ENCODE measurements at regions not wholly inside any gene's neighbourhood (a gene's known extent, or its start where the extent isn't known, plus 50 kb on each side); places are given as distances from the start of the nearest gene placed in this dataset.
A peak's percentile ranks its signal among the peaks of the same experiment; 100 is the strongest.
"Not testable (repeated sequence)": the region's sequence is repeated elsewhere in the genome, so short reads cannot be mapped to it uniquely, and the experiment has no call there.

DNA sequence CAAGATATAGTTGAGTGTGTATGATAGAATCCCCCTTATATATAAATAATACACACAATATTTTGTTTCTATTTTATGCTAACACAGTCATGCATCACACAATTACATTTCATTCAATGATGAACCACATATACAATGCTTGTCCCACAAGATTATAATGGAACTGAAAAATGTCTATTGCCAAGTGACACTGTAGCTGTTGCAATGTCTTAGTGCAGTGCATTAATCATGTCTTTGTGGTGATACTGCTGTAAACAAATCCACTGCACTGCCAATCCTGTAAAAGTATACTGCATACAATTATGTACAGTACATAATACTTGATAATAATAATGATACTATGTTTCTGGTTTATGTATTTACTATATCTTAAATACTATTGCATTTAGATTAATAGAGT is 512.1 kb upstream of the CNTN3 start:
- no peak for DNase-seq (ENCODE audit: low read depth in 2 of 2)

- no peak for DNase-seq (ENCODE audit: low read depth in 2 of 2)
Measured at GRCh38 chr3:75129101-75129500, 514.6 kb upstream of the CNTN3 start.

DNA sequence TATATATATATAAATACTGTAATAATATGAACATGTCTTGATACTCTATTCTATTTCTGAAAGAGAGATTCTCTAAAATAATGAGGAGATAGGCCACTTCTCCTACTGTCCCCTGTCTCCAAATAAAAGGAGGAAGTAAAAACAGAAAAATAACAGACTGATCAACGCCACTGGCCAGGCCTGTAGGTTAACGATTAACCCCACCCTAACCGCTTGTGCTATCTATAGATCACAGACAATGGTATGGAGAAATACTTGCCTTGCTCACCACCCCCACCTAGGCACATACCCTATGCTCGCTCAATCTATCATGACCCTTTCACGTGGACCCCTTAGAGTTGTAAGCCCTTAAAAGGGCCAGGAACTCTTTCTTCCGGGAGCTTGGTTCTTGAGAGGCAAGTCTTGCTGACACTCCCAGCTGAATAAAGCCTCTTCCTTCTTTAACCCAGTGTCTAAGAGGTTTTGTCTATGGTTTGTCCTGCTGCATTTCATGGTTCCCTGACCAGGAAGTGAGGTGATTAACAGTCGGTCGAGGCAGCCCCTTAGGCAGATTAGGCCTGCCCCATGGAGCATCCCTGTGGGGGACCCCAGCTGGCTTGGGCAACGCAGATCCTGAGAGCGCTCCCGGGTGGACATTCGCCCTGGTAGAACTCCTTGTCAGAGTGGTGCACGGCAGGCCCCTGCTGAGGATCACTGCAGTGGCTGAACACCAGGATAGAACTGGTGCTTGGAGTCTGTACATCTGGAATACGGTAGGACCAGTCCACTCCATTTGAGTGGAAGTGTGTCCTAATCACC is 521.8 kb upstream of the CNTN3 start:
- no peak for DNase-seq (ENCODE audit: low read depth in 2 of 2)

DNA sequence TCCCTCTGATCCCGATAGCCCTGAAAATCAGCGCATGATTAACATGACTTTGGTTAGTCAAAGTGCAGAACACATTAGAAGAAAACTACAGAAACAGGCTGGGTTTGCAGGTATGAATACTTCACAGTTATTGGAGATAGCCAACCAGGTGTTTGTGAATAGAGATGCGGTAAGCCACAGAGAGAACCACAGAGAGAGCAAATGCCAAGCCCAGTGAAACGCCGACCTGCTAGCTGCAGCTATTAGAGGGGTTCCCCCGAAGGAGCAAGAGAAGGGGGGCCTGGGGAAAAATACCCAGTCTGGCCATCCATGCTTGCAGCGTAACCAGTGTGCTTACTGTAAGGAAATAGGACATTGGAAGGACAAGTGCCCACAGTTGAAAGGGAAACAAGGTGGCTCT is 523.9 kb upstream of the CNTN3 start:
- DNase-seq (ENCODE audit: low read depth in 2 of 2): no peak

DNA sequence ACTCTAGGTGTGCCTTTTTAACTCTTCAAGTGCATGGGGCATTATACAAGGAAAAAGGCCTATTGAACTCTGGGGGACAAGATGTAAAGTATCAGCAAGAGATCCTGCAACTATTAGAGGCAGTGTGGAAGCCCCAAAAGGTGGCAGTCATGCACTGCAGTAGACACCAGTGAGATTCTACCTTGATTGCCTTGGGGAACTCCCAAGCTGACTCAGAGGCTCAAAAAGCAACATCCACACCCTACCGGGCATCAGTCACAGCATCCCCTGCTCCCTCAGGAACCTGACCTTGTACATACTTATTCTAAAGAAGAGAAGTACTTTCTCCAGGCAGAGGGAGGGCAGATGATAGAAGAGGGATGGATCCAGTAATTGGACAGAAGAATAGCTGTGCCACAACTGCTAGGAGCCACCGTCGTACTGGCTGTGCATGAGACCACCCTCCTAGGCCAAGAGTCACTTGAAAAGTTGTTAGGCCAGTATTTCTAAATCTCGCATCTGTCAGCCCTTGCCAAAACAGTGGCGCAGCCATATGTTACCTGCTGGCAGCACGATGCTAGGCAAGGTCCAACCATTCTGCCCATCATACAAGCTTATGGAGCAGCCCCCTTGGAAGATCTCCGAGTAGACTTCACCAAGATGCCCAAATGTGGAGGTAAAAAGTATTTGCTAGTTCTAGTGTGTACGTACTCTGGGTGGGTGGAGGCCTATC is 523.1 kb upstream of the FRG2C start:
- DNase-seq (ENCODE audit: low read depth in 2 of 2): no peak

DNA sequence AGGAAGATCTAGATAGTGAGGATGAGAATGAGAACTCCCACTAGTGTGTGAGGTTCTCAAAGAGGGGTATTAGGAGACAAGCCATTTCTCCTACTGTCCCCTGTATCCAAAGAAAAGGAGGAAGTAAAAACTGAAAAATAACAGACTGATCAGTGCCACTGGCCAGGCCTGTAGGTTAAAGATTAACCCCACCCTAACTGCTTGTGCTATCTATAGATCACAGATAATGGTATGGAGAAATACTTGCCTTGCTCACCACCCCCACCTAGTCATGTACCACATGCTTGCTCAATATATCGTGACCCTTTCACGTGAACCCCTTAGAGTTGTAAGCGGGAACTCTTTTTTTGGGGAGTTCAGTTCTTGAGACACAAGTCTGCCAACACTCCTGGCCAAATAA is 519.7 kb upstream of the FRG2C start:
- no peak for DNase-seq (ENCODE audit: low read depth in 2 of 2)

- DNase-seq (ENCODE audit: low read depth in 2 of 2): no peak
Measured at GRCh38 chr3:75171630-75172230, 492.4 kb upstream of the FRG2C start.

DNA sequence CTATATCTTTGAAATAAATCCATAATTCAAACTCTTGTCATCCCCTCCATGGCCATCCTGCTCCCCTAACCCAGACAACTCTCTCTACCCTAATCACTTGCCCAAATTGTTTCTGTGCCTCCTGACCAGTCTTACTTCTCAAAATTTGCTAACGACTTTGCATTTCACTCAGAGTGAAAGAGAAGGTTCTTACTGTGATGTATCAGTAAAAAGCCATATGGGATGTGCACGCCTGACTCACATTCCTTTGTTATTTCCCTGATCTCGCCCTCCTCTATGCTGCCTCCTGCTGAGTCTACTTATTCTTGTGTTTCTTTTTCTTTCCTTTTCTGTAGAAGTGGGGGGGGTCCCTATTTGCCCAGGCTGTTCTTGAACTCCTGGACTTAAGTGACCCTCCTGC is 487.2 kb upstream of the FRG2C start:
- DNase-seq (ENCODE audit: low read depth in 2 of 2): no peak

GRCh38 chr3:75180235-75180944 is 483.7 kb upstream of the FRG2C start:
- no peak for DNase-seq (ENCODE audit: low read depth in 2 of 2)

DNA sequence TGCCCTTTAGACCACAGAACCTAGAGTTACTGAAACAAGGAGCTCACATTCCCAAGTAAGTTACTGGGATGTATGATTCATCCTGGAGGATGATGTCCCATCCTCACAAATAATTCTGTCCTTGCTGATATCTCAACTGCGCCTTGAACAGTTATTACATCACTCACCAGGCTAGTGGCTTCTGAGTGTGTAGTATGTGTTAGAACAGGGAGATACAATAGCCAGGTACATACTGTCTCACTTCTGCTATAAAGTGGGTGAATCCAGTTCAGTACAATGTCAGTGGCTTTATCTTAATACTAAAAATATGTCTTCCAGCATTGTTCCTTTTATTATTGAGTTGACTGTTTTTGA is 483.2 kb upstream of the FRG2C start:
- DNase-seq (ENCODE audit: low read depth in 2 of 2): no peak

DNA sequence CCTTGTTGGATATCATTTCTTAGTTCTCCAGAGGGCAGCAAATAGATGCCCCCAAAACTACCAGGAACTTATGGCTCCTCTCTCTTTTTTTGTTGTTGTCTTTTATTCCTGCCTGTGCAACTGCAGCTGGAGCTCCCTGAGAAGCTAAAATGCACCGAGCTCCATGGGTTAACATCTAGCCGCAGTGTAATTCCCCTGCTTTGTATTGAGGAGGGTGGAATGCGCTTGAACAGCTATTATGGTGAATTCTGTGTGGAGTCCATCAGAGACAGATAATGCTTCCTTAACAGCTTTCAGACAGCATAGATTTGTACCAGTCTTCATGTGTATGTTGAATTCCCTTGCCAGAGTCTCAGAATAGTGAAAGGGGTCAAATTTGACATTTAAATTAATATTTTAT is 475.2 kb upstream of the FRG2C start:
- DNase-seq (ENCODE audit: low read depth in 2 of 2): no peak

DNA sequence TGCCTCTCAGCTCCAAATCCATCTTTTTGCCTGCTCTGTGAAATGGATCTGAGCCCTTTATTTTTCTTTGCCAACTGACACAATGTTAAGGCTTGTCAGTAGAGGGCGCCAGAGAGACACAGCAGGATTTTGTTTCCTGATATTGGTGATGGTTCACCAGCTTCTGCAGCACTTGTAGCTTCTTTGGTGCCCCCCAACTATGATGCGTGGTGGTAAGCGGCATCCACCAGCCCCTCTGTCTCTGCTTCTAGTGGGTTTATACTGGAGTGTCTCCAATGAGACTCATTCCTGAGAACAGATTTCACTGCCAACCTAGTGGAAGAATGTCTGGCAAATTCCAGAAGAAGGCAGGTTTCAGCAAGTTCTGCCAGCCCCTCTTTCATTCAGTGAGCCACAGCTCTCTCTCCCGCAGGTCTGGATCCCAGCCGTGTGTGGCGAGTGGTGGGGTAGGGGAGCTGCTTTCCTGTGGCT is 471.9 kb upstream of the FRG2C start:
- peak; percentile 32 to 47 for DNase-seq (ENCODE audit: low read depth in 2 of 2)

DNA sequence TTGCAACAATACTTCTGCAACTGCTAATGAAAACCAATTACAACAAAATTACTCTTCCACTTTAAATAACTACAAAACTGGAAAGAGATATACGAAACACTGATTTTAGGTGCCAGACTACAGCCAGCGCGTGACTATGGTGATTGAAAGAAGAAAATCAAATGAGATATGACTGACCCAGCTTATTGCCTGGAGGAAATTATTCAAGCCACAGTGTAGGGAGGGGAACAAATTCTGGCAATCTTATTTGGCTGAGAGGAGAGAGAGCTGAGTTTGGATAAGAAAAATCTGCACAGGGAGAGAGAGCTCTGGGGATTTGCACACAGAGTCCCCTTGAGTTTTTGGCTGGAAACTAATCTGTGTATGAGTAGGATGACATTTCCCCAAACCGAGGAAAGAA is 470.3 kb upstream of the FRG2C start:
- DNase-seq (ENCODE audit: low read depth in 2 of 2): no peak

GRCh38 chr3:75214332-75214731 is 449.8 kb upstream of the FRG2C start:
- not testable (repeated sequence) for DNase-seq (ENCODE audit: low read depth in 2 of 2)

GRCh38 chr3:75218577-75218976 is 445.6 kb upstream of the FRG2C start:
- DNase-seq (ENCODE audit: low read depth in 2 of 2): no peak

DNA sequence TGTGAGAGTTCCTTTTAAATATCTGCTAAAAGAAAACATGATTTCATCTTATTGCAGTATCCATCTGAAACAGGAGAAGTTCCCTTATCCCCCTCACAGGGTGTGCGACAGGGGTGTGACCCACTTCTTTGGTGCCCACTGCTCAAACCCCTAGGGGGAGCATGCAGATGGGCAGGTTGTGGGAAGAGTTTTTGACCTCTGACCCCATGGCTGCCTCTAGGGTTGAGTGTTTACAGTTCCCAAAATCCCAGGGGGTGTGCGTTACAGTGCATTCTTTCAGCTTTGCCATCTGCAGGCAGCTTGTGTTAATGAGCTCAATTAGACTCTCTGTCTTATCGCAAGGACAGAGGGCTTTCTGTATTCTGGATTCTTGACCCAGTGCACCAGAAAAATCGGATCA is 443.2 kb upstream of the FRG2C start:
- DNase-seq (ENCODE audit: low read depth in 2 of 2): no peak

GRCh38 chr3:75224412-75224811 is 439.7 kb upstream of the FRG2C start:
- DNase-seq (ENCODE audit: low read depth in 2 of 2): no peak

DNA sequence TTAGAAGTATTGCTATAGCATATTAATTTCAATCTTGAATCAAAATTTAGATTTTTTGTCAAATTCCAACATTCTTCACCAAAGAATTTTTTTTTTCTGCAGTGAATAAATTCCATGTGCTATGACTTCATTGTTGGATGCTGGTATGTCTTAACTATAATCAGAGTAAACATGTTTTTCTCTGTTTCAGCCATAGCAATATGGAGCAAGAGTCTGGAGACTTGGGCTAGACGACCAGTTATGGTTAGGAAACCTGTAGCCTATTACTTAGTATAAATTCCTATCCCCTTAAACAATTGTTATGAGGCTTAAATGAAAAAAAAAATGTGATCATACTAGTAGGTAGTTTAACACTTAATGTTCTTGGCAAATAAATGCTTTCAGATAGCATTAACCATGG is 431.9 kb upstream of the FRG2C start:
- no peak for DNase-seq (ENCODE audit: low read depth in 2 of 2)

GRCh38 chr3:75235631-75236030 is 428.5 kb upstream of the FRG2C start:
- DNase-seq (ENCODE audit: low read depth in 2 of 2): no peak

DNA sequence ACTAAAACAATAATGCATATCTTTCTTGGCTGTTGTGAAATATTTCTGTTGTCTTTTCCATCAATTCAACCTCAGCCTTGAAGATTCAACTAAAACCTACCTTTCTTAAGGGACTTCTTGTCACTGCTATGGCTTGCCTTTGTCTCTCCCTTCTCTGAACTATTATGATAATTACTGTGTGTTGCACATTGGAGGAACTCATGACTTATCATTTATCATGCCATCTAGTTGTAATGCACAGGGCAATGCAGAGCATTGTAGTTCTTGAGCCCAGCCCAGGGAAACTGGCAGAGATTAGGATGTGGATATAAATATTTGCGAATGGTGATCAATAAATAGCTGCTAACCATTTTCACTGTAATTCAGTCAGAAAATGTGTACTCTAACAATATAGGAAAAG is 427.1 kb upstream of the FRG2C start:
- no peak for DNase-seq (ENCODE audit: low read depth in 2 of 2)

- DNase-seq (ENCODE audit: low read depth in 2 of 2): no peak
Measured at GRCh38 chr3:75237477-75237876, 426.7 kb upstream of the FRG2C start.

GRCh38 chr3:75241226-75241962 is 422.7 kb upstream of the FRG2C start:
- DNase-seq (ENCODE audit: low read depth in 2 of 2): not testable (repeated sequence)
